HG02852 (cell line): ENCODE measurements at regions not wholly inside any gene's neighbourhood (a gene's known extent, or its start where the extent isn't known, plus 50 kb on each side); places are given as distances from the start of the nearest gene placed in this dataset.
"Not testable (repeated sequence)": the region's sequence is repeated elsewhere in the genome, so short reads cannot be mapped to it uniquely, and the experiment has no call there.

Experiments
- ATAC-seq: cut with Tn5 transposase; IDR thresholded peaks from one replicate; pipeline ENCODE4 v1.9.1; 2021; ENCODE audit warnings: mild to moderate bottlenecking, moderate library complexity; ENCODE audit not compliant: unreplicated experiment

DNA sequence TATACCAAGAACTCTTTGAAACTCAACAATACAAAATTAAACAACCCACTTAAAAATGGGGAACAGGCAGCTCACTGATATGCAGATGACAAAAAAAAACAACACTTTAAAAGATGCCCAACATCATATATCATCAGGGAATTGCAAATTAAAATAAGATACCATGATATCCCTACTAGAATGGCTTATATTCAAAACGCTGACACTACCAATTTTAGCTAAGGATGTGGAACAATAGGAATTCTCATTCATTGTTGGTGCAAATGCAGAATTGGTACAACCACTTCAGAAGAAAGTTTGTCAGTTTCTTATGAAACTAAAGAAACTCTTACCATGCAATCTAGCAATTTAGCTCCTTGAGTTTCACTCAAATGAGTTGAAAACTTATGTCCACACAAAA, 259.0 kb upstream of the HS3ST1 start:
- ATAC-seq, result no peak

DNA sequence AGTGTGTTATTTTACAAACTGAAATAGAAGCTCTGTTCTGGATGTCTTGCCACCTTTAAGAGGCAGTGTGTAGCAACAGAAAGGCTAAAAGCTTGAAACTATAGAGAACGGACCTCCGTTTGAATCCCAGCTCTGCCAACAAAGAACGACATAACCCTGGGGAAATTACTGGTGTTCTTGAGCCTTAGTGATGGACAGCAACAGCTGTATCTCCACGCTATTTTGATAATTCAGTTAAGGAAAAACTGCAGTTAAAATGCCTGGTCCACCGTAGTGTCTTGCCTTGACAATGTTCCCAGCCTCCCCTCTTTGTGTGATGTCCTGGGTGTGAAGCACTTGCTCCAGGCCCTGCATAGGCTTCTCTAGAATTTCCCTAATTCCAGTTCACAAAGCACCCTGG, 256.8 kb upstream of the HS3ST1 start:
- no peak for ATAC-seq

DNA sequence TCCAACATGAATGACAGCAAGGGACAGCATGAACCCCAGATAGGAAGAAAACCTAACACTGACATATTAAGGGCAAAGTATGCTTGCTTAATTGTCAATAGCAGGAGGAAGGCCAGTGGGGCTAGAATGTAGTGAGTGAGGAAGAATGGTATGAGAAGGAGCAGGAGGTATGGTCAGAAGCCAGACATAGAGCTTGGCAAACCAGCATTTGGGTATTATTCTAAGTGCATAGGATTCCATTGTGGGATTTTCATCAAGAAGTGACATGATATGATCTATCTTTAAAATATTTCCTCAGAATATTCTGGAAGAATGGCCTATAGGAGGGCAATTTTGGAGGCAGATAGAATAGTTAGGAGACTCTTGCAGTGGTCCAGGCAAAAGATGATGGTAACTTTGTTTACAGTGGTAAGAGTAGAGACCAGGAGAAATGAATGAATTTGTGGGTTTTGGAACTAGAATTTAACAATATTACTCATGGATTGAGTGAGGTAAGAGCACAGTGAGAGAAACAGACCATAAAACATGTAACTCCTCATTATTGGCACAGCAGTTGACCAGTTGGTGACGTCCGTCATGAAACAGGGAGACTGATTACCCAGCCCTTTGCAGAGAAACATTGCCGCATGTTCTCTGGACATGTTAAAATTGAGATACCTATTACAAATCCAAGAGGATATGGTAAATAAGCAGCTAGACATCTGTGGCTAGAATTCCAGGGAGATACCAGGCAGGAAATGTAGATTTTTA, 246.5 kb upstream of the HS3ST1 start:
- ATAC-seq, result no peak

DNA sequence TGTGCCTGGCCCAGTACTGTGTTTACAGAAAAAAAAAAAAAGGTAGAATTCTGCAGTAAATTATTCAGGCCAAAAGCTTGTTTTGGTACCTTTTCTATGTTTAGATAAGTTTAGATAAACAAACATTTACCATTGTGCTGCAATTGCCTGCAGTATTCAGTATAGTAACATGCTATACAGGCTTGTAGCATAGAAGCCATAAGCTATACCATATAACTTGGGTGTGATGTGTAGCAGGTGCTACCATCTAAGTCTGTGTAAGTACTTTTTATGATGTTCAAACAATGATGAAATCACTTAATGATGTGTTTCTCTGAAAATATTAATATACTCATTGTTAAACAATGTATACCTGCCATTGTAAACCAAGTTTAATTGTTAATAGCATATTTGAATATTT, 241.6 kb upstream of the HS3ST1 start:
- no peak for ATAC-seq

DNA sequence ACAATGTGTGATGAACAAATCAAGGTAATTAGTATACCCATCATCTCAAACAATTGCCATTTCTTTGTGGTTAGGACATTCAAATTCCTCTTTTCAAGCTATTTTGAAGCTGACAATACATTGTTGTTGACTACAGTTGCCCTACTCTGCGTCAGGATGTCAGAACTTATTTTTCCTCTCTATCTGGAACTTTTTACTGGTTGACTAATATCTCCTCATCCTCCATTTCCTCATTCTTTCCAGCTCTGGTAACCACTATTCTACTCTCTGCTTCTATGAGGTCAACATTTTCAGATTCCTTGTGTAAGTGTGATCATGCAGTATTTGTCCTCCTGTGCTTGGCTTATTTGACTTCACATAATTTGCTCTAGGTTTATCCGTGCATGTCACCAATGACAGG, 240.5 kb upstream of the HS3ST1 start:
- no peak for ATAC-seq

DNA sequence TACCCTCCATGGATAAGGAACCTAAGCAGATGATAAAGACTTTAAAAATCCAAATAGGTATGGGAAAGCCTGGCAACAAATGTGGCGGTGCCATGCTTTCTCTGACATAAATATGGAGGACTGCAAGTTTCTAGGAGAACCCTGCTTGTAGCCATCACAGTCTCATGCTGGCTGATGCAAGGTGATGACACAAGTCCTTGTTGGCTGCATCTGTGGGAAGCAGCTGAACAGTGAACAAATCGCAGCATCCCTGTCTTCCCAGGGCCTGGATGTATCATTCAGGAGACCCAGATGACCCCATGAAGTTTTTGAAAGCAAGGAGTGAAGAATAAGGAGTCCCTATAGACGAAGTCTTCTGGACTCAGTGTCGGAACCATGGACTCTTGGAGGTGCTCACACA, 234.4 kb upstream of the HS3ST1 start:
- no peak for ATAC-seq

DNA sequence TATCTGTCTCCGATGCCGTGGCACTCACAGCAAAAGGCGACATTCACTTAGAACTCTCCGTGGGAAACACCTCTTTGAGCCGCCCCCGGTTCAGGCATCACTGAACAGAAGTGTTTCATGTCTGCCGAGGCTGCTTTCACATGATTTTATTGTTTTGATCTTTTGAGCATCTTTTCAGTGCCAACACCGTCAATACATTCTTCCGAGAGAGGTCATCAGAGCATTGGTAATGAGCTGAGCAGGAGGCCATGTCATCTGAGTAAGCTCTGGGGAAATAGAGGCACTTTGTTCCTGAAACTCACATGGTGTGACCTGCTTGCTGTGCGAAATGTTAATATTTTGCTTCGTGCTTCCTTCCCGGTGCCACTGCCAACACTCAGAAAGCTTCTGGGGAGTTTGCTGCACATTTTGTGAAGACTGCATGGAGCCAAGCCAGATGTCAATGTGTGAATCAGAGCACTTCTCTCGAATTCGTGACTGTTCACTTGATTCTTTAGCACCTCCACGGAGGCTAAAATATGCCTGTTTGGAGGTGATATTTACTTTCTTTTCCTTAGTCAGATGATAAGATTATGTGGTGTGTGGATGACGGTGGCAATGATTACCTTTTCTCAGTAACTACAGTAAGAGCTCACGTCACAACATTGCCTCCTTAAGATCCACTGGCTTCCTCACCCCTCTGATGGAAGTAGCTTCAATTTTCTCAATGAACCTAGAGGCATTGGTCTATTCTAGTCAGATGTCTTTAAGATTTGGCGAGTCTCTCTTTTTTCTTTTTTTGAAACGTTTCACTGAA, 222.3 kb upstream of the HS3ST1 start:
- no peak for ATAC-seq

DNA sequence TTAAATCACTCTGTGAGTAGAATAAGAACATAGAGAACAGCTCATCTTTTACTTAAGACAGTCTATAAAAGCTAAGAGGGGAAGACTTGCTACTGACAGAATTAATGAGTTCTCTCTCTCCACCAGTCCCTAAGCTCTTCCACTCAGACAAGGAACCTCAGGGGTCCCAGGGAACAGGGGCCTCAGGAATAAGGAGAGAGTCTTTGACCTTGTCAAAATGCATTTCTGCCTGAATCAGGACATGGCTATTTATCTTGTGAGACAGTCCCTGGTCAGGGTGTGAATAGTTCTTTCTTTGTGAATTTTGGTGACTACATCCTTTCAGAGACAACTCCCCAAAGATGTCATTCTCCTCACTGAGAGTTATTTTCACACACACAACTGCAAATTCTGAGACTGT, 218.7 kb upstream of the HS3ST1 start:
- no peak for ATAC-seq

DNA sequence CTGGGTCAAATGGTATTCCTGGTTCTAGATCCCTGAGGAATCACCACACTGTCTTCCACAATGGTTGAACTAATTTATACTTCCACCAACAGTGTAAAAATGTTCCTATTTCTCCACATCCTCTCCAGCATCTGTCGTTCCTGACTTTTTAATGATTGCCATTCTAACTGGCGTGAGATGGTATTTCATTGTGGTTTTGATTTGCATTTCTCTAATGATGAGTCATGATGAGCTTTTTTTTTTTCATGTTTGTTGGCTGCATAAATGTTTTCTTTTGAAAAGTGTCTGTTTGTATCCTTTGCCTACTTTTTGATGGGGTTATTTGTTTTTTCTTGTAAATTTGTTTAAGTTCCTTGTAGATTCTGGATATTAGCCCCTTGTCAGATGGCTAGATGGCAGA, 214.4 kb upstream of the HS3ST1 start:
- ATAC-seq, result not testable (repeated sequence)

DNA sequence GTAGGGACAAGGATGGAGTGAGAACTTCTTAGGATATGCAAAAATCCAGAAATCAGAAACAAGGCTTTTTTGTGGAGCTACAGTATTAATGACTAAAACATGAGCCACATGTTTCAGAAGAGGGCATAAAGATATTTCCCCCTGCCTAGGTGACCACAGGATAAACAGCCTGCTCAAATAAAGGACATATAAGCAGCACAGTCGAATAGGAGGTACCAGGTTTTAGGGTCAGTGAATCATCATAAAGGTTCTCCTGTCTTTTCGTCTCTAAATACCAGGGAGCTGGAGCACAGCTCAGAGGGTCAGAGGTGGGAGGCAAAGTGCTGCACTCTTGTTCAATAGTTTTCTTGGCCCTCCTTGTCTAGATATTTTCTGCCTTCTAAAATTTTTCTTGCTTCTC, 211.9 kb upstream of the HS3ST1 start:
- ATAC-seq, result no peak

DNA sequence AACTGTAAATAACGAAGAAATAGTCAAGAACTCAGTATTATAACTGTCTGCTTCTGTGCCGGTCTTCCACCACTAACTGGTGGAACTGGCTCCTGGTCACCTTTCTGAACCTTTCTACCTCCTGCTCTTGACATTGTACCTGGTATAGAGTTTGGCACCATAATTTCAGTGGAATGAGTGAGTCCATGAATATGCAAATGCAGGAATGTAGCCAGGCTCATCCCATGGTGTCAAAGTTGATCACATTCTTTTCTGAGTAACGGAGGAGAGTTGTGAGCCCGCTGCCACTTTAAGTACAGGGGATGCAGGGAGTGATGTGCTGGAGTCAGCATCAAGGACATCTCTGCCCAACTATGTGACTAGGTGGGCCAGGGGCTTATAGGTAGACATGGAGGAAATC, 207.9 kb upstream of the HS3ST1 start:
- ATAC-seq, result no peak

DNA sequence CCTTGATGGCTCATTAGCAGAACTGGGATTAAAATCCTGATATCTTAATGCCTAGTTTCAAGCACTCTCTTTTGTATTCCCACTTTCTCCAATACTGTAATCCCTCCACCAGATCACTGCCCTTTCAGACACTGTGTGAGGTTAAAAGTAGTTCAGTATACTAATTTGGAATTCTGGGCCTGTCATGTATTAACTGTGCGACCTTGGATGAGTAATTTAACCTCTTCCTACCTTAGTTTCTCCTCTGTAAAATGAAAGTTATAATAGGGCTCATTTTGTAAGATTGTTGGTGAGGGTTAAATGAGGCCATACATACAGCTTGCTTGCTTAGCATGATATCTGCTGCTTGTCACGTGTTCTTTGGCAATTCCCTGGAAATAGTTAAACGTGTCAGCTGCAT, 207.3 kb upstream of the HS3ST1 start:
- no peak for ATAC-seq

DNA sequence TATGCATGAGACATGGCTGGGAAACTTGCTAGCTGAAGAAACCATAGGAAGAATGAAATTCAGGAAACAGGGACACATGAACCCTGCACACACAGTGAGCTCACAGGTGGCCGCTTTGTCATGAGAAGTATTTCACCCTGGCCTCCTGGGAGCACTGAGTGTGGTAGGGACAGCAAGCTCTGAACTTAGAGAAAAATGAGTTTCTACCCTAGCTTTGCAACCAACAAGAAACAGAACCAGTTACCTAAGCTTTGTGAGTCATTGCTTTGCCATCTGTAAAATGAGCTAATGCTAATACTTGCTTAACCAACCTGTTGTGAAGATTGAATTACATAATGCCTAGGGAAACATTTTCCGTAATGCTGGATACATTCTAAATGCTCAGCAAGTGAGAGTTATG, 206.6 kb upstream of the HS3ST1 start:
- no peak for ATAC-seq

DNA sequence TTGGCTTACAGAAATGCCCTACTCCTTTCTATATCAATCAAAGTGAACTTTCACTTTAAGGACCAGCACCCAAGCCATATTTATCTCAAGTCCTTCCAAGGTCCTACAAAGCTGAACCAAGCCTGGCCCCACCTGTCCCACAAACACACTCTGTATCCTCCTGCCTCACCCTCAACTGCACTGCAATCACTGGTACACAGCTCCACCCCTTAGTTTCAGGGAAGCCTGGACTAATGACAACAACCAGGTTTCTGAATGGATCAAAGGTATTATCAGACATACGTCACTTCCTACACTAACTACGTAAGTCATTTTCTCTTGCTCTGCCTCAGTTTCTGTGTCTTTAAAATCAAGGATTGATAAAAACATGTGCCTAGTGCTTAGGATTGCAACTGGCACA, 205.6 kb upstream of the HS3ST1 start:
- ATAC-seq, result no peak

DNA sequence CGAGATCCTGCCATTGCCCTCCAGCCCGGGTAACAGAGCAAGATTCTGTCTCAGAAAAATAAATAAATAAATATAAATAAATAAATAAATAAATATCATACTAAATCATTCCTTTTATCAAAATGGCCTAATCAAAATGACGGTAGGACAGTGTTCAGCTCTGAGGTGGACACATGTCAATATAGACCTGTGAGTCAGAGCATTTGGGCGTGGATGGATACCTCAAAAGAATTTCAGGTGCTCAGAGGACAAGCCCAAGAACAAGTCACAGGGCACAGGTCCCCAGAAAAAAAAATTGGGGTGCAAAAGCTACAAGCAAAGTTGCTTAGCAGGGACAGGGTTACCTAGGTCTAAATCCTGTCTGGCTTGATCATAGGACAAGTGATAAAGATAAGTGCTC, 204.7 kb upstream of the HS3ST1 start:
- ATAC-seq, result no peak

DNA sequence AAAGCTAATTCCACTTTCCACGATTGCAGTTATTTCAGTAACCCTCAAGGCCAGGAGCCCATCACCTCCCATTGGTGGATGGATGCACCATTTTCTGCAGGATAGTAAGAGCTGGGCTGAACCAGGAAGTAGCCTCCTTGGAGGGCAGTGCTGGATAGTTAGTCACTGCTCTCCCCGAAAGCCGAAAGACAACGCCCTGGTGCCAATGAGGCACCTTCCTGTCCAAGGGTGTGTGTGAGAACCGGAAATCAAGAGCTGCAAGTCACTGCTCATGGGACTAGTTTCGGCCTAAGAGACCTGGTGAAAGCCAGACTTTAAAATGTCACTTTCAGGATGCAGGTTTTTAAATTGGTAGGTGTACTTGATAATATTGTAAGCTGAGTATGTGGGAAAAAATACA, 203.8 kb upstream of the HS3ST1 start:
- no peak for ATAC-seq

DNA sequence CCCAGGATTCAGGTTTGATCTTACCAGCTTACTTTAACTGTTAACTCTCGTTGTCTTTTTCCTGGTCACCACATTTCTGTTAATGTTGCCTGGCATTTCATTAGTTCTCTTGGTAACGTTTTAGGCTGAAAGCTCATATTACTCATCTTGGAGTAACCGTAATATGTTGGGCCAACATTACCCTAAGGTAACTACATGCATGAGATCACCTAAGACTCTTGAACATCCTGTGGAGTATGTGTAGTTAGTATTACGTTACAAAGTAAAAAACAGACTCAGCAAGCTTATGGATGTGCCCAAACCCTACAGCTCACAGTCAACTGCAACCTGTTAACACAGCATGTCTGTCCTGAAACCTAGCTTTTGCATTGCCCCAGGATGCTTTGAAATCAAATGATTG, 203.3 kb upstream of the HS3ST1 start:
- no peak for ATAC-seq

DNA sequence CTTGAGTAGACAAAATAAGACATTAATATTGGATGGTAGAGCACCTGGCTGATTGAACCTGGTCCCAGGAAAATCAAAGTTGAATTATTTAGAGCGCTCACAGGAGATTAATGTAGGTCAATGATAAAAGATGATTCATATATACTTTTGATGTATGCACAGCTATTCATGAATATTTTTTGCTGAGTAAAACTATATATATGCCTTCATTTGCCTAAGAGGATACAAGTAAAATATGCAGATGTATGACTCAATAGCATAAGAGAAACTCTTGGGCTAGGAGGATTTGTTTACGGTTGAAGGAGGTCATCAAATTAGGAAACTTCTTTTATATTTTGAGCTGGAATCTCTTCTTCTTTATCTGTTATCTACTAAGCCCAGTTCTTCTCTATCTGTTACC, 202.7 kb upstream of the HS3ST1 start:
- ATAC-seq, result no peak

DNA sequence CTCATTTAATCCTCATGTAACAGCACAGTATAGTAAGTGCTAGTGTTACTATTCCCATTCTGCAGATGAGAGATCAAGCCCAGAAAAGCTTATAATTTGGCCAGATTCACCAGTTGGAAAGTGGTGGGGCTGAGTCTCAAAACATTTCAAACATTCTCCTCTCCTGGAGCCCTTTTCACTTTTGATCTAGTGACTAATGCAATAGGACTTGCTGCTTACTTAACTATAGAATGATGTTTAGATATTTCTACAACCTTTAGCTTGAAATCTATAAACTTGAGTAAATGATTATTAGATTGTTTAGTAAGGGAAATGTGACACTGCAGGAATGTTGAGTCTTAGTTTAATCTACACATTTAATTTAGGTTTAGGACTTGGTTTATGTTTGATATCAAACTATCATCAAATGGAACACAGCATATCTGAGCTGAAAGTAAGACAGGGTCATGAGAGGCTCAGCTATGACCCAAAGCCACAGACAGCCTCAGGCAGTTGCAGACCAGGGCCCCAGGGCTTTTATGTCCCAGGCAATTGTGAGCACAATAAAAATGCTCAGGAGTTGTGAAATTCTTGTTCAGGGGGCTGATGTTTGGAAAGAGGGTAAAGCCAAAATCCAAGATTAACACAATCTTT, 199.5 kb upstream of the HS3ST1 start:
- no peak for ATAC-seq

DNA sequence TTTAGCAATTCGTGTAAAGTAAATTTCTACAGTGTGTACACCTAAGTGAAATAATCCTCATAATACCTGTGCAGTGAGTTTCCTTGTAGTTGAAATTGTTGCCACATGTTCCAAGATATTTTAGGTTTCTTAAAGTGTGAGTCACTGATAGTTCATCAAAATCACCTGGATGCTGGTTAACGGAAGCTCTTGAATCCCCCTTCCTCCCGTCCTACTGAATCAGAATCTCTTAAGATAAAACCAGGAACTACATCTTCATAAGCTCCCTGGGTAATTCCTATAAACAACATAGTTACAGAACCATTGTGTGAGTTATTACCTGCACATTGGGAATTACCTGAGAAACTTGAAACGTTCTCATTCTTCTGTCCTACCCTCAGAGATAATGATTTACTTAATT, 197.4 kb upstream of the HS3ST1 start:
- ATAC-seq, result no peak

DNA sequence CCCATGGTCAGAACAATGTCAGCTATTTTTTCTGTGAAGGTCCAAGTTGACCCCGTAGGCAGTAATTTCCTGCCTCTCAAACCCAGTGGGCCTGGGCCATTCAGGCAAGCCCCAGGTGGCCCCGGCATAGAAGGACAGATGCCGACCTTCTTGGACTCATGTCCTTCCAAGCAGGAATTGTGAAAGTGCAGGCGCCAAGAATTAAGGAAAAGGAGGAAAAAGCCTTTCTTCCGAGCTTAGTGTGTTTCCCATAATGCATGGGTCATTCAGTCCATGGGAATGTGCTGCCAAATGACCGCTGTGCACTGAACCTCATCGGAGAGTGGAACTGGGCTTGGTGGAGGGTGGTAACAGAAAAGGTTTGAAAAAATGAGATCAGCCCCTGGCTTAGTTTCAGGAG, 196.5 kb upstream of the HS3ST1 start:
- no peak for ATAC-seq

DNA sequence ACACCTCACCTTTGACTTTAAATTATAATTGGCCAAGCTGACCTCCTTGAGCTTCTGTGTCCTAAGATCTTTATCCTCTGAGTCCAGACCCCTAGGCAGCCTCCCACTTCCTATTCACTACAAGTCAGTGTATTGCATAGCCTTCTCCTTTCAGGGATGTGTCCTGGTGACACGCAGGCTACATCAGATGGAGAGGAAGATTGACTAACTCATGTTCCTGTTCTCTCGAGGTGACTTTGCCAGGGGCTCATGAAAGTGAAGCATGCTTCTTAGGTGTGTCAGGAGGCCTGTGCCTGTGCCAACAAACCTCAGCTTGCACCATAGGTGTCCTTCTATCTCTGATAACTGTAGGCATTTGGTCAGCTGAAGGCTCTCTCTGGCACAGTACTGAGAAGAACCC, 195.7 kb upstream of the HS3ST1 start:
- no peak for ATAC-seq
